IPS DF 4.7 (cell line): ENCODE measurements at regions not wholly inside any gene's neighbourhood (a gene's known extent, or its start where the extent isn't known, plus 50 kb on each side); places are given as distances from the start of the nearest gene placed in this dataset.

Experiments
- DNase-seq: peaks from one replicate; pipeline ENCODE4 v3.0.0-alpha.2; 2013; ENCODE audit warnings: low spot score; ENCODE audit errors: extremely low read depth

DNA sequence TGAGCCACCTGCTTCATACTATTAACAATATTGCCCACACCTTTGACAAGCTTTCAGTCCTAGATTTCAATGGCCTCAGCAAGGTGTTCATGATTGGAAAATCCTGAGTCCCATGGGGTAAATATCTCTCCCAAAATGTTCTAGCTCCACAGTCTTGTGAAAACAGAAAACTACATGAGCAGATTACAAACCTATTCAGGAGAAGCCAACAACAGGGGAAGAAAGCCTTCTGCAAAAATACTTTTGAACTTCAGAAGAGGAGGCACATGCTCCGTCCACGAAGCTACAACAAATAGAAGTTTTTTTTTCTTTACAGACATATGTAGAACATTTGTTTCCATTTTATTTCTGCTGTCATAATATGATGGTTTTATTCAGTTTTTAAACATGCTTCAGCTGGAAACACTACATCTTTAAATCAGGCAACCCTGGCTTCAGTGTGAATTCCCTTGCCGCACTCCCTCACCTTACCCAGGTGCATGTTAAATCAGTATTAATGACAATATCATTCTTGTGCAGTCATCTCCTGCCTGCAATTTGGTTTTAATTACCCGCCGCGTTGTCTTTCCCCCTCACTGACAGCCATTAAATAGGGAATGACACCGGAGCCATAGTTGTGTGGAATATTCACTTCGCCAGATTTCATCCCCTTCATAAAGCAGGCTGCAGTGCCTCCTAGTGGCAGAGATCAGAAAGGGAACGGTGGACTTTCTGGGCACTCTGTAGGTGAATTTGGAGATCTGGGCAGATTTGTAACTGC, 725.5 kb upstream of the ARRDC4 start:
- DNase-seq: no peak

GRCh38 chr15:97235611-97235985, 724.9 kb upstream of the ARRDC4 start:
- DNase-seq: no peak

- DNase-seq: no peak
Observed at GRCh38 chr15:97236140-97236539, 724.4 kb upstream of the ARRDC4 start.

DNA sequence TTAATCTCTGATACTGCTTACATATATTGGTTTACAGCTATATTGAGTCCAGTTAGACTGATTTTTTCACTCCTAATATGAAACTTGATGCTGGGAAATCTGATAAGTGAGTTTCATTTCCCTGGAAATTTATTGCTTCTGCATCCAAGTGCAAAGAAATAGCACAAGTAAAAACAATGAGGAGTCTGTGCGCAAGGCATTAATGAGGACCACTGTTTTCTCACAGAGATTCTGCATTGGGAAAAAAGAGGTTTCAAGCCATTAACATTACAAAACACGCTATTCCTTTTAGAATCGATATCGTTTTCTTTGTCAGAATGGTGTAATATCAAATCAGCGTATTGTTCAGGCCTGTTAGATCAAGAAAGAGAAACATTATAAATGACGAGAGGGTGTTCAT, 723.3 kb upstream of the ARRDC4 start:
- DNase-seq: no peak

- no peak for DNase-seq
Observed at GRCh38 chr15:97248376-97248775, 712.1 kb upstream of the ARRDC4 start.

DNA sequence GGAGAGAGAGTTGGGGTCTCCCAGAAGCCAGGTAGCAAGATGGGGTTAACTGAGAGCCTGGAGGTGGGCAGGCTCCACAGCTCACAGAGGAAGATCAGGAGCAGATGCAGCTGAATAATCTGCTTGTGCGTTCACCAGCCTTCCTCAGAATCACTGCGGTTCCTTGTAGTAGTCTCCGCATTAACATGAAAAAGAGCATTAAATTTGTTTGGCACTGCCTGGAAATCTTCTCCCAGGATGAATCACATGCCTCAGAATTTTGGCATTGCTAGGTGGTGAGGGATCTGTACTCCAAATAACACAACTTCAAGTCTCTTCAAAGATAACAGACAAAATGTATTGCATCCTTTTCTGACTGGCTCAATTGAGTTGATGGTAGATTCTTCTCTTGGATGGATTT, 700.6 kb upstream of the ARRDC4 start:
- no peak for DNase-seq

GRCh38 chr15:97301166-97301565, 659.3 kb upstream of the ARRDC4 start:
- no peak for DNase-seq

GRCh38 chr15:97316362-97316761, 644.1 kb upstream of the ARRDC4 start:
- DNase-seq: no peak

- DNase-seq: no peak
Observed at GRCh38 chr15:97317163-97317562, 643.3 kb upstream of the ARRDC4 start.

DNA sequence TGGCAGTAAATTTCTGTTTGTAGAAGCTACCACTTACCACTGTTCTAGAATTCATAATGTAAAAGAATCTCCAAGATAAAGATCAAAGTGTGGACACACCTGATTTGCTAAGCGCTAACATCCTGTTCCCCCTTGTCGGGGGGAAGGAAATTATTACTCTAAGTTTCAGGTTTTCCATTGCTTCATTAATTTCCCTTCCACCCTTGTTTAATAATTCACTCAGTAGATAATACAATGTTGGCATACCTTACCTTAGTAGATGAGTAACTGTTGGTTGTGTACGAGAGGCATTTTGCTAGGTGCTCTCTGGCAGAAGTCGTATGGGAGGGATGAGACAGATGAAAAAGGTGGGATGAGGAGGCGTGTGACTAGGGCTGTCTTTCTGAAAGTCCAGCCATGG, 641.2 kb upstream of the ARRDC4 start:
- no peak for DNase-seq

GRCh38 chr15:97346221-97346620, 614.3 kb upstream of the ARRDC4 start:
- no peak for DNase-seq

GRCh38 chr15:97350813-97351212, 609.7 kb upstream of the ARRDC4 start:
- DNase-seq: no peak

- DNase-seq: no peak
Observed at GRCh38 chr15:97383516-97383915, 577.0 kb upstream of the ARRDC4 start.

DNA sequence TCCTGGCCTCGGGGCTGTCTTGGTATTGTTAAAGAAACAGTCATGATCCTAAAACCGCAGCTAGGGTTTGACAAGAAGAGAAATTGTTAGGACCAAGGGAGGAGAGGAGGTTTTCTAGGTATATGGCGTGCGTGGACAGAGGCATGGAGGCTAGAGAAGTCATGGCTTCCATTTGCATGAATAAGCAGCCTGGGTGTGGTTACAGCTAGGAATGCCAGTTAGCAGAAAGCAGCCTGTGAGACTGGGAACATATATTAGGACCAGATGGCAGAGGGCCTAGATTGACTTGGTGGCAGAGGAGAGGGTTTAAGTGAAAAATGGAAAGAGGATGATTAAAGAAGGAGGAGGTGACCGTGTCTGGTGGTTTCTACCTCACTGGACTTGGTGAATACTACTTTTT, 573.6 kb upstream of the ARRDC4 start:
- DNase-seq: no peak

DNA sequence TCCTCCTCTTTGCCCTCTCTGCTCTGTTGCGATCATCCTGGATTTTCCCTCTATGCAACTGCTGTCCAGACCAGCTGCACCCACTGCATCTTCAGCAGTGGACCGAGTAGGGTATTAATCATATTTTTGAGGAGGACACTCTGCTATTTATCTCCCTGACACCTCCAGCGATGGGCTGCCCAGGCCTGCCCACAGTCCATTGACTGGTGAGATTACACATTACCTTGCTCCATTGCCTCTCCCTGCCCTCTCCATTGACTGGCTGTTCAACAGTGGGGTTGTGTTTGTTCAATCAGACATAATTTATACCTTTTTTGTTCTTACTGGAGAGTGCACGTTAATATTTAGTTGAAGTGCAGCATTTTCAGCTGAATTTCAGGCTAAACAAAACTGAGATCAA, 559.3 kb upstream of the ARRDC4 start:
- no peak for DNase-seq

DNA sequence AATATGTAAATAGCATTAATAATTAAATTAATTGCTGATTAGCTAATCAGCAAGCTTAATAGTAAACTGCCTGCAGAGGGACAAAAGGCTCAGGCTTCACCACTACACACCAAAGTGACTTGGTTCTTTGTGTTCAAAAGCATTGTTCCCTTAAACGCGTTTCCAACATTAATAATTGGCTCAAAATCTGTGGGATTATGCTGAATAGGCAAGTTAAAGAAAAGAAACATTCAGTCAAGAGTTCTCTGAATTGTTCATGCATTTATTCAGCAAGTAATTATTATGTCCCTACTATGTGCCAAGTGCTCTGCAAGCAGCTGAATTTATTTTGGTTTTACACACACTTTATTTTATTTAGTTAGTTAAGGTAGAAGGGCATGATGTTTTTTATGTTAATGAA, 558.5 kb upstream of the ARRDC4 start:
- no peak for DNase-seq

- DNase-seq: no peak
Observed at GRCh38 chr15:97406841-97407240, 553.7 kb upstream of the ARRDC4 start.

DNA sequence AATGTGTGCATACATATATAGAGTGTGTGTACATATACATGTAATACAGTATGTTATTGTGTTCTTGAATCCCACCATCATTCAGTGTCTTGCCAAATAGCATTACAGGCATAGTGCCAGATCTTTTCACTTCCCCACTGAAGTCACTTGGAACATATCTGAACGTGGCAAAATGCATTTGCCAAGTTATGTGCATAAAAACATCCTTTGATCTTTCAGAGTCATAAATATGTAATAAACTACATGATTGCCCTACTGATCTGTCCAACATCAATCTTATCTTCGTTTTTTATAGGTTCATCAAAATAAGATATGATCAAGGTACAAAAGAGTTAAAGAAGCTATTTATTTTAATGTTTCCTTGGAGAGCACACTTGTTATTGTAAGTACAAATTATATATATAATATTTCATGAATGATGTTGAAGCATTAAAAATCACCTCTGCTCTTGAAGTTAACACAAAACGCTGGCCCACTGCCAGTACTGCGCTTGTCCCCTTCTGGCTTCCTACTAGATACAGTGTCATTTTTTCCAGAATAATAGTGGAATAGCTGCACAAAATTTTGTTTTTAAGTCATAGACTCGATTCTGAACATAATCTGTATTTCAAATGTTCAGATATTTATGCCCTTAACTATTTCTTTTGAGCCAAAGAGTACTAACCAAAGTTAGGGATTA, 549.5 kb upstream of the ARRDC4 start:
- no peak for DNase-seq

- no peak for DNase-seq
Observed at GRCh38 chr15:97420130-97420529, 540.4 kb upstream of the ARRDC4 start.

DNA sequence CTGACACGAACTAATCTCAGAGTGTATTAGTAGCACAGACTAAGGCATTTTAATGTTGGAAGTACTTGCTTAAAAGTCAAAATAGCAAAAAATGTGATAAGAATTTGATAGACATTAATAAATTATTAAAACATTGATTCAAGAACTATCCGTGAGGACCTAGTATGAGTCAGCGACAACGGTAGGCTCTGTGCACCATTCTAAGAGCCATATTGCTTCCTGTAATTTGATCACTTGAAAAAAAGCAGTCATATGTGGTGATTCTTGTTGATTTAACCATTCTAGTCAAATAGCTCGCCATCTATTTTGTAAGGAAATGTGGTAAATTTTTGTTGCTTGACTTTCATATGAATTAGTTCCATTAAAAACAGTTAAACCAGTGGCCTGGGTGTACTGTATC, 534.9 kb upstream of the ARRDC4 start:
- no peak for DNase-seq

DNA sequence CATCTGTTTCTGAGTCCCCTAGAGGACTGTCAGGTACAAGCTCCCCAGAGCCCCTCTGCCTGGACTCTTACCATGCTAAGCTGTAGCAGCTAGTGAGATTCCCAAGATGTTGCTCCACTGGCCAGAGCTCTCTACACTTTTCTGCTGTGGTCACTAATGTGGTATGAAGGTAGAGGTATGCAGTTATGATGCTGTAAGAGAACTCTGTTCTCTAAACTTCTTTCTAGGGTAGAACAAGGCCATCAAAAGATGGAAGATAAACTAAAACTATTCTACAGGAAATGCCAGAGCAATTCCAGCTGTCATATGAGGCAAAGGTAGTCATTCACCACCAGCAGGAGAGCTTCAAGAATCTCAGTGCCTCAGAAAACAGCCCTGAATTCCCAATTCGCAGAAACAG, 517.4 kb upstream of the ARRDC4 start:
- no peak for DNase-seq

DNA sequence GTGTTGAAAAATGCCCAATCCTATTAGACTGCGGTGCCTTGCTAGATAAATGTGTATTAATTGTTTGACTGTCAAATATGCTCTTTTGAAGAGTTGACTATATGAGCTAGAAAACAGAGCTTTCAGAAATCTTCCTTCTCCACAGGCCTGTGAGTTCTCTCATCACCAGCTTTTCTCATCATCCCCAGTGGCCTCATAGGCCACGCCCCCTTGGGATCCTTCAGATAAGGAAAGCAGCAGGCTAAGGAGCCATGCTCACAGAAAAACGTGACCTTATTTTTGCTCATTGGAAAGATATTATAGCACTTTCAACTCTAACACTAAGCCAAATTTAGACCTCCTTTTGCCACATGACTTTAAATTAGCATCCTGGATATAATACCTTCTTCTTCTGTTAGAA, 514.4 kb upstream of the ARRDC4 start:
- DNase-seq: no peak

GRCh38 chr15:97456521-97457202, 503.8 kb upstream of the ARRDC4 start:
- no peak for DNase-seq
